ENCODE measurements at regions not wholly inside any gene's neighbourhood (a gene's known extent, or its start where the extent isn't known, plus 50 kb on each side); places are given as distances from the start of the nearest gene placed in this dataset.
"Not testable (repeated sequence)": the region's sequence is repeated elsewhere in the genome, so short reads cannot be mapped to it uniquely, and the experiment has no call there.

GRCh38 chr16:86844695-86845094 lies 266.3 kb downstream of the FOXL1 start:
- FAIRE-seq, result no peak

GRCh38 chr16:86846136-86846535 lies 267.8 kb downstream of the FOXL1 start:
- no peak for FAIRE-seq

- FAIRE-seq, result no peak
These were observed 270.5 kb downstream of the FOXL1 start for GRCh38 chr16:86848821-86849220.

- FAIRE-seq, result no peak
These were observed 272.3 kb downstream of the FOXL1 start for GRCh38 chr16:86850670-86851069.

GRCh38 chr16:86852135-86852534 lies 273.8 kb downstream of the FOXL1 start:
- no peak for FAIRE-seq

- no peak for FAIRE-seq
These were observed 275.8 kb downstream of the FOXL1 start for GRCh38 chr16:86854058-86854621.

GRCh38 chr16:86854626-86855294 lies 276.4 kb downstream of the FOXL1 start:
- no peak for FAIRE-seq

- FAIRE-seq, result no peak
These were observed 278.7 kb downstream of the FOXL1 start for GRCh38 chr16:86856946-86857586.

- no peak for FAIRE-seq
These were observed 279.5 kb downstream of the FOXL1 start for GRCh38 chr16:86857807-86858206.

GRCh38 chr16:86858501-86858900 lies 280.2 kb downstream of the FOXL1 start:
- no peak for FAIRE-seq

- not testable (repeated sequence) for FAIRE-seq
These were observed 283.0 kb downstream of the FOXL1 start for GRCh38 chr16:86861270-86861858.

- FAIRE-seq, result no peak
These were observed 284.4 kb downstream of the FOXL1 start for GRCh38 chr16:86862595-86863280.

GRCh38 chr16:86863609-86864008 lies 285.3 kb downstream of the FOXL1 start:
- FAIRE-seq, result no peak

- FAIRE-seq, result no peak
These were observed 286.2 kb downstream of the FOXL1 start for GRCh38 chr16:86864586-86864985.

- no peak for FAIRE-seq
These were observed 287.7 kb downstream of the FOXL1 start for GRCh38 chr16:86865851-86866662.

GRCh38 chr16:86866986-86867722 lies 288.8 kb downstream of the FOXL1 start:
- FAIRE-seq, result no peak

GRCh38 chr16:86868070-86868469 lies 289.7 kb downstream of the FOXL1 start:
- no peak for FAIRE-seq

- FAIRE-seq, result no peak
These were observed 290.4 kb downstream of the FOXL1 start for GRCh38 chr16:86868786-86869185.

GRCh38 chr16:86869288-86870022 lies 291.1 kb downstream of the FOXL1 start:
- no peak for FAIRE-seq

- no peak for FAIRE-seq
These were observed 292.0 kb downstream of the FOXL1 start for GRCh38 chr16:86870380-86870779.

GRCh38 chr16:86872131-86872530 lies 293.8 kb downstream of the FOXL1 start:
- FAIRE-seq, result no peak

Data from A204.1 (cell line).